ENCODE measurements at regions not wholly inside any gene's neighbourhood (a gene's known extent, or its start where the extent isn't known, plus 50 kb on each side); places are given as distances from the start of the nearest gene placed in this dataset.

GRCh38 chr7:115793958-115794702 lies 236.4 kb downstream of the TFEC start (continued):
- no peak for TF ChIP-seq ZNF687 (IDR thresholded peaks at IDR 0.05)
- no peak for TF ChIP-seq ASH2L (IDR thresholded peaks at IDR 0.05; ENCODE audit: borderline replicate concordance, low read depth)
- no peak for TF ChIP-seq NRF1 (conservative IDR thresholded peaks at IDR 0.05; ENCODE audit: low read depth, low read length)
- TF ChIP-seq BACH1 (IDR thresholded peaks at IDR 0.05; ENCODE audit: borderline replicate concordance), result no peak
- TF ChIP-seq ELK1 (IDR thresholded peaks at IDR 0.05; ENCODE audit: low read depth, low read length), result no peak
- no peak for TF ChIP-seq NR2F1 (conservative IDR thresholded peaks at IDR 0.05)
- no peak for TF ChIP-seq POLR2AphosphoS5 (IDR thresholded peaks at IDR 0.05; ENCODE audit: low read length)
- TF ChIP-seq, protein P1, sequence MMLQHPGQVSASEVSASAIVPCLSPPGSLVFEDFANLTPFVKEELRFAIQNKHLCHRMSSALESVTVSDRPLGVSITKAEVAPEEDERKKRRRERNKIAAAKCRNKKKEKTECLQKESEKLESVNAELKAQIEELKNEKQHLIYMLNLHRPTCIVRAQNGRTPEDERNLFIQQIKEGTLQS (IDR thresholded peaks at IDR 0.05; ENCODE audit: borderline replicate concordance, extremely low read depth, low read depth, low read length), result no peak
- TF ChIP-seq ZBTB40 (IDR thresholded peaks at IDR 0.05; ENCODE audit: borderline replicate concordance), result no peak
- no peak for TF ChIP-seq RAD21 (IDR thresholded peaks at IDR 0.05; ENCODE audit: insufficient read depth, low read depth, low read length)
- TF ChIP-seq WRNIP1 (IDR thresholded peaks at IDR 0.05; ENCODE audit: borderline replicate concordance, low read depth, low read length), result no peak
